H1 (cell line): ENCODE measurements at regions not wholly inside any gene's neighbourhood (a gene's known extent, or its start where the extent isn't known, plus 50 kb on each side); places are given as distances from the start of the nearest gene placed in this dataset.

Source experiments
- ASH2L ChIP-seq: fragments of 200-600, 300-600 bp; sonication (generic); IDR thresholded peaks from one replicate; pipeline ENCODE4 v1.7.1; 2017; ENCODE audit warnings: low read length
- BRCA1 ChIP-seq: IDR thresholded peaks from 2 replicates; pipeline ENCODE4 v1.6.1; 2012; ENCODE audit warnings: low read depth, low read length, improper control_type of control experiment
- CBX5 ChIP-seq: fragments of 300-800, 300-1000 bp; sonication (generic); IDR thresholded peaks from 2 replicates; pipeline ENCODE4 v1.7.1; 2016; ENCODE audit warnings: antibody characterized with exemption, low read length, low read depth
- CEBPB ChIP-seq: IDR thresholded peaks from 2 replicates; pipeline ENCODE4 v1.6.1; 2012; ENCODE audit warnings: low read depth, low read length
- CTCF ChIP-seq, 3 experiments: IDR thresholded peaks; 1 replicate in 2 of 3; 2 replicates in 1 of 3; pipeline versions ENCODE4 v1.5.1 to v1.6.1; 2011; ENCODE audit warnings: low read length in 3 of 3, mild to moderate bottlenecking in 3 of 3, inconsistent platforms in 2 of 3, low read depth in 1 of 3, moderate library complexity in 1 of 3; ENCODE audit not compliant: insufficient read depth in 1 of 3; ENCODE audit errors: control extremely low read depth in 1 of 3
- TBP ChIP-seq: IDR thresholded peaks from 2 replicates; pipeline ENCODE4 v1.6.1; 2011; ENCODE audit warnings: low read depth, low read length, improper control_type of control experiment

GRCh38 chr2:17299891-17300540, 218.2 kb downstream of the RAD51AP2 start:
- TF ChIP-seq CEBPB, result no peak
- TF ChIP-seq TBP, result no peak
- TF ChIP-seq BRCA1, result no peak
- TF ChIP-seq ASH2L, result no peak
- no peak for TF ChIP-seq CBX5
- no peak for TF ChIP-seq CTCF (IDR thresholded peaks at IDR 0.05; ENCODE audit: control extremely low read depth in 1 of 3, insufficient read depth in 1 of 3, low read depth in 1 of 3, low read length in 3 of 3)
